GM18498 (cell line): ENCODE measurements at regions not wholly inside any gene's neighbourhood (a gene's known extent, or its start where the extent isn't known, plus 50 kb on each side); places are given as distances from the start of the nearest gene placed in this dataset.
"Not testable (repeated sequence)": the region's sequence is repeated elsewhere in the genome, so short reads cannot be mapped to it uniquely, and the experiment has no call there.

Experiments used
- ATAC-seq: cut with Tn5 transposase; IDR thresholded peaks from one replicate; pipeline ENCODE4 v1.9.1; 2021; ENCODE audit warnings: mild to moderate bottlenecking, moderate library complexity; ENCODE audit not compliant: unreplicated experiment

- no peak for ATAC-seq
These were observed 457.3 kb upstream of the RGS18 start for GRCh38 chr1:191700922-191701321.

GRCh38 chr1:191702124-191702523, 456.1 kb upstream of the RGS18 start:
- ATAC-seq = no peak

- ATAC-seq = no peak
These were observed 451.0 kb upstream of the RGS18 start for GRCh38 chr1:191707288-191707687.

GRCh38 chr1:191709215-191709614, 449.0 kb upstream of the RGS18 start:
- no peak for ATAC-seq

GRCh38 chr1:191711961-191712360, 446.3 kb upstream of the RGS18 start:
- no peak for ATAC-seq

GRCh38 chr1:191714845-191715244, 443.4 kb upstream of the RGS18 start:
- ATAC-seq = no peak

- no peak for ATAC-seq
These were observed 428.5 kb upstream of the RGS18 start for GRCh38 chr1:191729742-191730141.

- ATAC-seq = not testable (repeated sequence)
These were observed 426.5 kb upstream of the RGS18 start for GRCh38 chr1:191731608-191732302.

- ATAC-seq = no peak
These were observed 423.9 kb upstream of the RGS18 start for GRCh38 chr1:191734321-191734720.

GRCh38 chr1:191739544-191739943, 418.7 kb upstream of the RGS18 start:
- ATAC-seq = no peak

- ATAC-seq = no peak
These were observed 405.9 kb upstream of the RGS18 start for GRCh38 chr1:191752342-191752741.

- no peak for ATAC-seq
These were observed 398.2 kb upstream of the RGS18 start for GRCh38 chr1:191760016-191760415.

- no peak for ATAC-seq
These were observed 369.7 kb upstream of the RGS18 start for GRCh38 chr1:191788551-191788950.

GRCh38 chr1:191798178-191798577, 360.1 kb upstream of the RGS18 start:
- no peak for ATAC-seq

- no peak for ATAC-seq
These were observed 354.0 kb upstream of the RGS18 start for GRCh38 chr1:191804311-191804710.

- ATAC-seq = not testable (repeated sequence)
These were observed 344.7 kb upstream of the RGS18 start for GRCh38 chr1:191813593-191813992.

- no peak for ATAC-seq
These were observed 340.1 kb upstream of the RGS18 start for GRCh38 chr1:191818198-191818597.

- peak; percentile 53 for ATAC-seq
These were observed 326.7 kb upstream of the RGS18 start for GRCh38 chr1:191831572-191831971.

GRCh38 chr1:191839891-191840290, 318.4 kb upstream of the RGS18 start:
- ATAC-seq = no peak

GRCh38 chr1:191851799-191852595, 306.3 kb upstream of the RGS18 start:
- no peak for ATAC-seq

GRCh38 chr1:191852907-191853306, 305.4 kb upstream of the RGS18 start:
- no peak for ATAC-seq

GRCh38 chr1:191857600-191857999, 300.7 kb upstream of the RGS18 start:
- ATAC-seq = no peak
